Stomach (tissue), 8 donors: ENCODE measurements at regions not wholly inside any gene's neighbourhood (a gene's known extent, or its start where the extent isn't known, plus 50 kb on each side); places are given as distances from the start of the nearest gene placed in this dataset.

Experiments used
- DNase-seq, 2 donors: peaks; one replicate each; pipeline versions ENCODE4 v3.0.0 to v3.0.0-alpha.2; 2013 to 2019
- H3K27ac ChIP-seq, 5 donors: fragments of 200-600 bp in 4 of 5; sonication (generic) in 4 of 5; one replicate each; pipeline ENCODE4 v1.5.1; 2013 to 2019; ENCODE audit warnings: mild to moderate bottlenecking in 1 of 5, moderate library complexity in 1 of 5
- H3K27me3 ChIP-seq, 3 donors: fragments of 200-600 bp; sonication (generic); one replicate each; pipeline ENCODE4 v1.5.1; 2017 to 2019; ENCODE audit warnings: mixed run types in 1 of 3
- H3K36me3 ChIP-seq, 4 donors: fragments of 200-600 bp; sonication (generic); 1 replicate in 3 of 4; 2 replicates in 1 of 4; pipeline ENCODE4 v1.5.1; 2016 to 2019
- H3K4me1 ChIP-seq, 4 donors: fragments of 200-600 bp; sonication (generic); one replicate each; pipeline ENCODE4 v1.5.1; 2016 to 2019
- H3K4me3 ChIP-seq, 4 donors: fragments of 200-600 bp; sonication (generic) in 3 of 4; one replicate each; pipeline ENCODE4 v1.5.1; 2016 to 2019; ENCODE audit warnings: mild to moderate bottlenecking in 1 of 4
- H3K9me3 ChIP-seq, 4 donors: fragments of 200-600 bp; sonication (generic); one replicate each; pipeline ENCODE4 v1.5.1; 2016 to 2019
- CTCF ChIP-seq, 7 experiments: fragments of 450-650 bp in 4 of 7; fragments of 200-600 bp in 3 of 7; sonication (generic) in 3 of 7; IDR thresholded peaks; one replicate each; pipeline ENCODE4 v1.5.1; 2016 to 2019; ENCODE audit warnings: antibody characterized with exemption in 7 of 7, control low read depth in 2 of 7, mild to moderate bottlenecking in 1 of 7
- EP300 ChIP-seq: sonication (generic); formaldehyde crosslinking; IDR thresholded peaks from one replicate; pipeline ENCODE4 v1.6.1; 2017; ENCODE audit warnings: antibody characterized with exemption
- POLR2A ChIP-seq, 4 donors: fragments of 450-650 bp; IDR thresholded peaks; one replicate each; pipeline ENCODE4 v1.6.1; 2016; ENCODE audit warnings: antibody characterized with exemption in 4 of 4, control low read depth in 2 of 4, mild to moderate bottlenecking in 1 of 4, moderate library complexity in 1 of 4
- POLR2AphosphoS5 ChIP-seq, 3 donors: sonication (generic); formaldehyde crosslinking; IDR thresholded peaks; one replicate each; pipeline ENCODE4 v1.6.1; 2016; ENCODE audit warnings: antibody characterized with exemption in 3 of 3
- WGBS, 5 donors: extraction: QIAGEN DNeasy Blood & Tissue Kit in 3 of 5; methylation state at CpG; one replicate each; pipeline versions ENCODE4 v1.1.5 to v1.1.7; 2013 to 2018; 5-methylcytosine and 5-hydroxymethylcytosine counted together
- intact Hi-C: fragments of 100-400 bp; cut with DNase I; formaldehyde crosslinking; loops from one replicate; pipeline ENCODE4 v1.15.1; 2023; ENCODE audit warnings: low total_unique reads
- donor health status: healthy with polysubstance abuse.
- donor health status: Bipolar disorder and iron deficiency.
- donor health status: healthy.

GRCh38 chr10:53403688-53404087, 631.1 kb upstream of the MBL2 start:
- TF ChIP-seq EP300, result no peak
- peak in 1 of 3 donors; percentile 55 for TF ChIP-seq POLR2AphosphoS5 (IDR thresholded peaks at IDR 0.05)
- no peaks in the 10 kb centered on the region for H3K36me3 ChIP-seq
- H3K27me3 ChIP-seq, result no peaks in the 10 kb centered on the region
- intact Hi-C loops, result no loop called here
- no peaks in the 10 kb centered on the region for H3K9me3 ChIP-seq
- WGBS, 5 donors, result 5 to 23% (median 15%) methylated on average over 4 of the region's 4 CpGs
- no peak overlapping the region for H3K27ac ChIP-seq
- H3K4me3 ChIP-seq, result no peak overlapping the region
- H3K4me1 ChIP-seq, result peaks cover 0 to 12% (median 5%) of the 10 kb centered on the region in 4 donors
- peak; percentile 80 to 82 for DNase-seq

- H3K4me1 ChIP-seq, result peaks cover 0 to 12% (median 5%) of the 10 kb centered on the region in 4 donors
- 57 to 72% (median 64%) methylated on average over 3 of the region's 3 CpGs for WGBS, 5 donors
- intact Hi-C loops, result no loop called here
These were observed 630.0 kb upstream of the MBL2 start for GRCh38 chr10:53402594-53402993.

GRCh38 chr10:53401536-53401935, 629.0 kb upstream of the MBL2 start:
- Histone ChIP-seq H3K27ac (no peak overlapping the region), H3K27me3 (no peaks in the 10 kb centered on the region), H3K4me3 (no peak overlapping the region), H3K36me3 (no peaks in the 10 kb centered on the region), H3K4me1 (peaks cover 0 to 12% (median 5%) of the 10 kb centered on the region in 4 donors), H3K9me3 (peaks cover 0 to 2% (median under 1%) of the 10 kb centered on the region in 4 donors)
- TF ChIP-seq CTCF (IDR thresholded peaks at IDR 0.05), result no peak
- TF ChIP-seq POLR2A (IDR thresholded peaks at IDR 0.05), result no peak
- TF ChIP-seq EP300, result no peak
- no peak for TF ChIP-seq POLR2AphosphoS5 (IDR thresholded peaks at IDR 0.05)
- intact Hi-C loops, result no loop called here
- no peak for DNase-seq

More at GRCh38 chr10:53402594-53402993, 630.0 kb upstream of the MBL2 start:
- no peak overlapping the region for H3K27ac ChIP-seq
- H3K4me3 ChIP-seq, result no peak overlapping the region
- no peaks in the 10 kb centered on the region for H3K9me3 ChIP-seq
- TF ChIP-seq POLR2AphosphoS5 (IDR thresholded peaks at IDR 0.05) (no peak), POLR2A (IDR thresholded peaks at IDR 0.05) (no peak), CTCF (IDR thresholded peaks at IDR 0.05) (no peak), EP300 (no peak)
- H3K27me3 ChIP-seq, result no peaks in the 10 kb centered on the region
- H3K36me3 ChIP-seq, result no peaks in the 10 kb centered on the region
- no peak for DNase-seq

- 82 to 92% (median 88%) methylated on average over 2 of the region's 2 CpGs for WGBS, 5 donors
- Histone ChIP-seq H3K9me3 (peaks cover 3 to 23% (median 17%) of the 10 kb centered on the region in 4 donors), H3K36me3 (no peaks in the 10 kb centered on the region), H3K4me3 (no peak overlapping the region), H3K4me1 (no peaks in the 10 kb centered on the region), H3K27me3 (no peaks in the 10 kb centered on the region), H3K27ac (no peak overlapping the region)
- no peak for TF ChIP-seq POLR2A (IDR thresholded peaks at IDR 0.05)
- TF ChIP-seq EP300, result no peak
- TF ChIP-seq POLR2AphosphoS5 (IDR thresholded peaks at IDR 0.05), result no peak
- no peak for TF ChIP-seq CTCF (IDR thresholded peaks at IDR 0.05)
- DNase-seq, result no peak
- intact Hi-C loops, result no loop called here
These were observed 624.3 kb upstream of the MBL2 start for GRCh38 chr10:53396876-53397275.

GRCh38 chr10:53395449-53395848, 622.9 kb upstream of the MBL2 start:
- intact Hi-C loops, result no loop called here
- peaks cover 3 to 23% (median 17%) of the 10 kb centered on the region in 4 donors for H3K9me3 ChIP-seq
- 79 to 87% (median 86%) methylated on average over 5 of the region's 5 CpGs for WGBS, 5 donors

More at GRCh38 chr10:53395449-53395848, 622.9 kb upstream of the MBL2 start:
- no peaks in the 10 kb centered on the region for H3K36me3 ChIP-seq
- H3K4me3 ChIP-seq, result no peak overlapping the region
- H3K27me3 ChIP-seq, result no peaks in the 10 kb centered on the region
- TF ChIP-seq CTCF (IDR thresholded peaks at IDR 0.05) (no peak), POLR2A (IDR thresholded peaks at IDR 0.05) (no peak), POLR2AphosphoS5 (IDR thresholded peaks at IDR 0.05) (no peak), EP300 (no peak)
- H3K4me1 ChIP-seq, result no peaks in the 10 kb centered on the region
- DNase-seq, result no peak
- no peak overlapping the region for H3K27ac ChIP-seq
